SK-N-SH (cell line): ENCODE measurements at regions not wholly inside any gene's neighbourhood (a gene's known extent, or its start where the extent isn't known, plus 50 kb on each side); places are given as distances from the start of the nearest gene placed in this dataset.

Experiments used
- TF ChIP-seq, protein P1 (sequence below): fragments of 150-350 bp; IDR thresholded peaks from 2 replicates; pipeline ENCODE4 v1.6.1; 2016; ENCODE audit warnings: mild to moderate bottlenecking, low read depth, low read length
- TF ChIP-seq, protein P2 (sequence below): fragments of 200-600 bp; sonication (generic); IDR thresholded peaks from 2 replicates; pipeline ENCODE4 v1.6.1; 2017; ENCODE audit warnings: antibody characterized with exemption, mild to moderate bottlenecking, moderate library complexity

DNA sequence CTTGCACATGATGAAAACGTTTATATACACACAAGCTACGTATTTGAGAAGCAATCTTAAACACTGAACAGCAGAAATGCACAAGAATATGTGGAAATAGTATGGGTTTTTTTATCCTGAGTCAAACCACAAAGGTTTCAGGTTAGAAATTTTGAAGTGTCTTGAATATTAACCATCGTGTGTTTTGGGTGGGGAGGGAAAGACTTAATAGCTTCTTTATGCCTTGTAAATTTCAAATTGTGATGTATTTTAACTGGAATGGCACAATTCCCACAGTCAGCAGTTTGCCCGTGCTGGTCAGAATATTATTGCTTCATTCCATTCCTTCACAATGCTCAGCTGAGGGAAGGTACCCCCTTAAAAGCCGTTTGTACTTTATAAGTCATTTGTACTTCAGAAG, 67.4 kb upstream of the WDR1 start:
- TF ChIP-seq, protein P1, sequence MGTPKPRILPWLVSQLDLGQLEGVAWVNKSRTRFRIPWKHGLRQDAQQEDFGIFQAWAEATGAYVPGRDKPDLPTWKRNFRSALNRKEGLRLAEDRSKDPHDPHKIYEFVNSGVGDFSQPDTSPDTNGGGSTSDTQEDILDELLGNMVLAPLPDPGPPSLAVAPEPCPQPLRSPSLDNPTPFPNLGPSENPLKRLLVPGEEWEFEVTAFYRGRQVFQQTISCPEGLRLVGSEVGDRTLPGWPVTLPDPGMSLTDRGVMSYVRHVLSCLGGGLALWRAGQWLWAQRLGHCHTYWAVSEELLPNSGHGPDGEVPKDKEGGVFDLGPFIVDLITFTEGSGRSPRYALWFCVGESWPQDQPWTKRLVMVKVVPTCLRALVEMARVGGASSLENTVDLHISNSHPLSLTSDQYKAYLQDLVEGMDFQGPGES = no peak
- TF ChIP-seq, protein P2, sequence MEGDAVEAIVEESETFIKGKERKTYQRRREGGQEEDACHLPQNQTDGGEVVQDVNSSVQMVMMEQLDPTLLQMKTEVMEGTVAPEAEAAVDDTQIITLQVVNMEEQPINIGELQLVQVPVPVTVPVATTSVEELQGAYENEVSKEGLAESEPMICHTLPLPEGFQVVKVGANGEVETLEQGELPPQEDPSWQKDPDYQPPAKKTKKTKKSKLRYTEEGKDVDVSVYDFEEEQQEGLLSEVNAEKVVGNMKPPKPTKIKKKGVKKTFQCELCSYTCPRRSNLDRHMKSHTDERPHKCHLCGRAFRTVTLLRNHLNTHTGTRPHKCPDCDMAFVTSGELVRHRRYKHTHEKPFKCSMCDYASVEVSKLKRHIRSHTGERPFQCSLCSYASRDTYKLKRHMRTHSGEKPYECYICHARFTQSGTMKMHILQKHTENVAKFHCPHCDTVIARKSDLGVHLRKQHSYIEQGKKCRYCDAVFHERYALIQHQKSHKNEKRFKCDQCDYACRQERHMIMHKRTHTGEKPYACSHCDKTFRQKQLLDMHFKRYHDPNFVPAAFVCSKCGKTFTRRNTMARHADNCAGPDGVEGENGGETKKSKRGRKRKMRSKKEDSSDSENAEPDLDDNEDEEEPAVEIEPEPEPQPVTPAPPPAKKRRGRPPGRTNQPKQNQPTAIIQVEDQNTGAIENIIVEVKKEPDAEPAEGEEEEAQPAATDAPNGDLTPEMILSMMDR = no peak
